HG02885 (cell line): ENCODE measurements at regions not wholly inside any gene's neighbourhood (a gene's known extent, or its start where the extent isn't known, plus 50 kb on each side); places are given as distances from the start of the nearest gene placed in this dataset.

Experiments
- ATAC-seq: cut with Tn5 transposase; IDR thresholded peaks from one replicate; pipeline ENCODE4 v1.9.1; 2021; ENCODE audit warnings: mild to moderate bottlenecking; ENCODE audit not compliant: unreplicated experiment, poor library complexity

DNA sequence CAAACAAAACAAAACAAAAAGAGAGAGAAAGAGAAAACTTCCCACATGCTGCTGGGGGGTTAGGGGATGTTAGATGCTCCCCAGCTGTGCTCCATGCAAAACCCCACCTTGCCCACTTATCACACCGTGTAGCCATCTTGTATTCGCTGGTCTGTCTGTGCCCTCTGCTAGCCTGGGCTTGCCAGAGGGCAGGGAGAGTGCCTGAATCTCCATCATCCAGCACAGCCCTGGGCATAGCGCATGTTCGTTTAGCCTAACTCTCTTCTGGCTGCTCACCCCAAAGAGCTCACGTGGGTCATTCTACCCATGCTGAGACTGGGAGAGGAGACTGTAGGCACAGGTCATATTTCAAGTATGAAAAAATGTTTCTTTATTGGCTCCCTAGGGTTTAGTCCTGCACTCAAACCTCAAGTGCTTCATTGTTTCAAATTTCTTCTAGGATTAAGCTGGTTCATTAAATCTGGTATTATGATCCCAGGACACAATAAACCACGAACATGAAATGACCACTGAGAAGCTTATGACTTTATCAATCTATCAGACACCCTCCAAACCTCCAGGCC is 100.5 kb downstream of the KCNF1 start:
- no peak for ATAC-seq

DNA sequence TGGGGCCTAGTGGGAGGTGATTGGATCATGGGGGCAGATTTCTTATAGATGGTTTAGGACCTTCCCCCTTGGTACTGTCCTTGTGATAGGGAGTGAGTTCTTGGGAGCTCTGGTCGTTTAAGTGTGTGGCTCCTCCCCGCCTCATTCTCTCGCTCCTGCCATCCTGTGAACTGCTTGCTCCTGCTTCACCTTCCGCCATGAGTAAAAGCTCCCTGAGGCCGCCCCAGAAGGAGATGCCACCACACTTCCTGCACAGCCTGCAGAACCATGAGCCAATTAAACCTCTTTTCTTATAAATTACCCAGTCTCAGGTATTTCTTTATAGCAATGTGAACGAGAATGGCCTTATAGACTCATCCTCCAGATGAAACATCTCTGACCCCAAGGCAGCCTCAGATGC is 101.5 kb downstream of the KCNF1 start:
- no peak for ATAC-seq

DNA sequence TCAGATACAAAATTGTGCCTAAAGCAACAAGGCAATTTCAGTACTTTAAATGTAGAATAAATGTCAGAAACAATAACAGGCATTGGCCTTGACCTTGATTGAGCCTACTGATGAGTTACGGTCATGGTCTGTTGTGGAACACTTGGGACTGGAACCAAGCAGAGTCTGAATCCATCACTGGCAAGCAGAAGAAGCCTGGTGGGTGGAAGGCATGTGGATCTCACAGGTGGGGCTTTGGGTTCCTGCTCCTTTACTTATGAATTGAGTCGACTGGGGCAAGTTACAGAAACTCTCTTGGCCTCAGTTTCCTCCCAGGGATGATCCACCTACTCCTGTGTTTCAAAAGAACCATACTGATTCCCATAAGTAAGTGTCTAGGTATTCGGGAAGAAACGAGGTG is 102.3 kb downstream of the KCNF1 start:
- ATAC-seq, result no peak

DNA sequence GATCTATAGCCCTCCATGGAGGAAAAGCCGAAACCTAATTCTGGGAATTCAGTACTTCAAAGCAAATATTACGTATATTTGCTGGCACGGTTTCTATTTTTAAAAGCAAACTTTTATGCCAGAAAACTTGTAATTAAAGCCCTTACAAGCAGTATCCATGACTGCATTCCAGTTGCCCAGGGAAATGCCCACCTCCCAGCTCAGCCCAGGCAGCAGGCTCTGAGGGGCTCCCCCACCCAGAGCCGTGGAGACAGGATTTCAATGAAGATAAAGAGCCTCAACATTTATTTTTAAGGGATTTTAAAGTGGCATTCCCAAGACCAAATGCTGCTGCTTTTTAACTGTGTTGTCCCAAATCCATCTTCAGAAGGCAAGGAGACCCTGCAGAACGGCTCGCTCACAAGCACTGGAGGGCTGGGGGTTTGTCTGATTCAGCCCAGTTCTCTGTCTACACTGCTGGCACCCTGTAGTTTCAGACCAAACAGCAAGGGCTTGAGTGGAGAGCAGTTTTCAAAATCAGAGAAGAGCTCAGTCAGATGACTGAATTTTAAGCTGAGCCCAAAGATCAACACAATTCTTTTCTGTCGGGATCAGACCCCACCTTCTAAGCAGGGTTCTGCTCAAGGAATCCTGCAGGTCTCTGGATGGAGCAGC is 105.1 kb downstream of the KCNF1 start:
- no peak for ATAC-seq

DNA sequence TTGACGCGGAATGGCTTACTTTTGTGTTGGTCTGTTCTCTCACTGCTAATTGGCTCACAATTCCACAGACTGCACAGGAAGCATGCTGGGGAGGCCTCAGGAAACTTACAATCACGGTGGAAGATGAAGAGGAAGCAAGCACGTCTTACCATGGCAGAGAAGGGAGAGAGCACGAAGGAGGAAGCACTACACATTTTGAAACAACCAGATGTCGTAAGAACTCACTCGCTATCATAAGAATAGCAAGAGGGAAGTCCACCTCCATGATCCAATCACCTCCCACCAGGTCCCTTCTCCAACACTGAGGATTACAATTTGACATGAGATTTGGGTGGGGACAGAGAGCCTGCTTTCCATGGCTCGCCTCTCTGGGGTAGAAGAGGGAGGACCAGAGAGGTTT is 106.2 kb downstream of the KCNF1 start:
- no peak for ATAC-seq

DNA sequence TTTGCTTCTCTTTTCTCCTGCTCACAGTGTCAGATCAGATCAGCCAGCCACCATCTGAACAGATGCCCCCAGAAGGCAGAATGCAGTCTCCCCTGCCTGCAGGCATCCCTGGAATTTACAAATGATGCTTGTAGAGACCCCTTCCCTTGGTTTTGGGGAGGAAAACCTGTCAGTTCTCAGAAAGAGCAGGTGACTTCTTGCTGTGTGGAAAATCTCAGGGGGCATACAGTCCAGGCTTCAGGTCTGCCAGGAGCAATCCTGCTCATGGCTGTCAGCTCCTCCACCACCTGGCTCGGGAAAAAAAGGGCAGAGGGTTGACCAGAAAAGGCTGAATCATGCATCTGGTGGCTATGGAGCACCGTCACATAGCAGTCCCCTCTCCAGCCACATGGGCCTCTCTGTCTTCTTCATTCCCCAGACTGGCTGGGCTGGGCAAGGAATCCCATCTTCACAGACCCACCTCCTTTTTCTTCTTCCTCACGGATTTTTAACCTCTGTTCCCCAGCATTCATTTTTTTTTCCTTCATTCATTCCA is 107.0 kb downstream of the KCNF1 start:
- no peak for ATAC-seq

DNA sequence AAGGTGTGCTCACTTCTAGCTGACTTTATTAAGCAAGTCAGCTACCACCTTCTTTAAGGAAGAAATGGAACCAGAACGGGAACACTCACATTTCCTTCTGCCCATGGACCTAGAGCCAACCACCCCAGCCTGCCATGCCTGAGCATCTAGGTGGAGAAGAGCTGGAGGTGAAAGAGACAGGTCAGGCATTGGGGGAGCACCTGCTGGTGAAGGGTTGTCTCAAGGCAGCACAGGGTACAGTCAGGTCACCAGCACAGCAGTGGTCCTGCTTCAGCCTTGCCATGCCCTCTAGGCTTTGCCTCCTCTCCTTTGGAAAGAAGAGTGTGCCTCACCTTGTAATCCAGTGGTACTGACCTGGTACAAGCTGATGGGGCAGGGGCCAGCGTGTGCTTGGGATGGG is 107.9 kb downstream of the KCNF1 start:
- no peak for ATAC-seq

DNA sequence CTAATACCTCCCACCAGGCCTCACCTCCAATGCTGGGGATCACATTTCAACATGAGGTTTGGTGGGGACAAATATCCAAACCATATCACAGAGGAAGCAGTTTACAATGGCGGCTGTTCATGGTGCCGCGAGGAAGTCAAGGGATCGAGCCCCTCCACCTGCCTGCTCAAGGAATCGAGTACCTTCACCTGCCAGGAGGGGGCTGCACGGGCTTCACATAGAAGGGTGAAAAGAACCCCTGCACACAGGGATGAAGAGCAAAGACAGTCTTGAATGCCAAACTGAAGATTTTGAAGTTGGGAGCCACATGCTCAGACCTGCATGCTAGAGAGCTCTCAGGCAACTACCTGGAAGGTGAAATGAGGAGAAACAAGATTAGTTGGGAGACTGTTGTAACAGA is 110.3 kb downstream of the KCNF1 start:
- no peak for ATAC-seq

DNA sequence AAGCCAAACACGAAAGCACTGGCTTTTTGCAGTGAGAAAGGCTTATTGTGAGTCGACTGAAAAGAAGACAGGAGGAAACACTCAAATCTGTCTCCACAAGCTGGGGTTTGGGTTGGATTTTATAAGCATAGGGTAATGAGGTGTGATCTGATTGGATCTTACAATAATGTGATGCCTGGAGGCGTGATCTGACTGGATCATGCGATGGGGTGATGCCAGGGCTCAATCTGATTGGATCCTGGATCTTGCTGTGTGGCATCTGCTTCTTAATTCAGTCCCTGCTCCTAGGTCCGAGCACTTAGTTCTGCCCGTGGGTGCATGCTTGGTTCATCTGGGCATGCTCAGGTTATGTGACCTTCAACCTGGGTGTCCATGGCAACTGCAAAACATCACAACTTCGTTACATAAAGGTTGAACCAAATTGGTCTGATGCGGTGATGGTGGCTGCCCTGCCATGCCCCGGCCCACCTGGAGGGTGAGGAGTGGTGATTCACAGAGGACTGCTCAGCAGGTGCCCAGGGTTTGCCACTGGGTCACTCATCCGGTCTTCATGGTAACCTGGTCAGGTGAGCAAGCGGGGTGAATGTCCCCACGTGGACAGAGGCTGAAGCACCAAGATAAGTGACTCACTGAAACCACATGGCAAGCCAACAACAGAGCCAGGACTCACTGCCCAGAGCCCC is 111.0 kb downstream of the KCNF1 start:
- no peak for ATAC-seq

DNA sequence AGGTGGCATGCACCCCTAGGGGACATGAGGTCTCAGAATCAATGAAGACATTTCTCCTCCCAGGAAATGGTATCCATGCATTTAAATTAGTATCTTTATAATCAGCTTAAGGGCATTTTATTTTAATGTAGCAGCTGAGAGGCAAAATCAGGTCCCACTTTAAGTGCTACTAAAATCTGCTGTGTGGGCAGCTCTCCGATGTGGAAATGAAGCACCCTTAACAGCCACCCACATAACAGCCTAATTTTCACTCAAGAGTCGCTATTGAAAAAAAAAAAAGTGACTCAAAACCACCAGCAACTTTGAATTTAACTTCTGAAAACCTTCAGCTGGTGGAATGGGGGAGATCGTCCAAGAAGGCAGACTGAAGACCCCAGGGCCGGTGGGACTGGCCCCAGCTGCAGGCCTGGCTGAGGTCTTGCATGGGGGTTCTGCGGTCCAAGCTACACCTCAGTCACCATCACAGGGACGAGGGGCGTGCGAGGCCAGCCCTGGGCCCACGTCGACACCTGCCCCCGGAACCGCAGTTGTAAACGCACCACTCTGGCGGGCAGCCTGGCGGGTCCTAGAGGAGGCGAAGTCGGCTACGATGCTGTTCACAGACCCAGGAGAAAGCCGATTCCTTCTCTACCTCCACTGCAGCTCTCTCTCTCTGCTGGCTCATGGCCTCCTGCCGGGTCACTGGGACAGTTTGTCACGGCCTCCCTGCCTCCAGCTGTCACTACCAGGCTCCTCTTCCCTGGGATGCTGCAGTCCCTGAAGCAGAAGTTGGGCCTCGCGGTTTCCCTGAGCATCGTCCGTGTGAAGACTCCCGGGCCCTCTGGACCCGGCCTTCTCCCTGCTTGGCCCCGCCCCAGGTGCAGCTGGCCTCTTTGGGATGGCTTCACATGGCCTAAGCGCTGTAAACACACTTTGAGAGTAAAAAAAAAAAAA is 111.9 kb downstream of the KCNF1 start:
- ATAC-seq, result no peak

DNA sequence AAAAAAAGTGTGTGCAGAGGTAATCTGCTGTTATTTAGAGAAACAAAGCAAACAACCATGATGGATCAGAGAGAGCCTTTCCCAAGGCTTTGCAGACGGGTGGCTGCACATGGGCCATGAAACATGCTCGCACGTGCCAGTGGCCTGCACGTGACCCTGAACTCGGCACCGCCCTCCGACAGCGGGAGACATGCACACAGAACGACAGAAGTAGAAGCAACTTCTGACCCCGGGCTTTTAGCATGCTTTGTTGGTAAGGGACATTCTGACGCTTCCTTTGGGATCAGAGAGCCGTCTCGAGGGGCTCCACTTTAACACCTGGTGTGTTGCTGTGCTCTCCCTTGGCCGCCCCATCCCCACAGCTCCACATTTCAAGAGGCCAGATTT is 112.5 kb downstream of the KCNF1 start:
- no peak for ATAC-seq

DNA sequence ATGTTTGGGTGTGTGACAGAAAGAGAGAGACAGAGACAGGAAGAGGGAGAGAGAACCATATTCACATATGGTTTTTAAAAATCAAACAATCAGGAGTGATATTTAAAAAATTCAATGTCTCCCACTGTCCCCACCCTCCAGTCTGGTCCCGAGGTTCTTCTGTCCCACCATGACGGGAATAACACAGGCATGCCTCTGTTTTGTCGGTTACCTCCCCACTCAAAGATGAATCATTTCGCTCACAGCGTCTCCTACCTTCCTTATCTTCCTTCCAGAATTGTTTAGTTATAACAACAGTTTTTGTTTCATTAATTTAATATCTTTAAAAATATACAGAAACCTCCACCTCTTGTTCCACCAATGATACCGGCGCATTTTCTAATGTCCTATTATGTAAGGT is 113.0 kb downstream of the KCNF1 start:
- no peak for ATAC-seq

DNA sequence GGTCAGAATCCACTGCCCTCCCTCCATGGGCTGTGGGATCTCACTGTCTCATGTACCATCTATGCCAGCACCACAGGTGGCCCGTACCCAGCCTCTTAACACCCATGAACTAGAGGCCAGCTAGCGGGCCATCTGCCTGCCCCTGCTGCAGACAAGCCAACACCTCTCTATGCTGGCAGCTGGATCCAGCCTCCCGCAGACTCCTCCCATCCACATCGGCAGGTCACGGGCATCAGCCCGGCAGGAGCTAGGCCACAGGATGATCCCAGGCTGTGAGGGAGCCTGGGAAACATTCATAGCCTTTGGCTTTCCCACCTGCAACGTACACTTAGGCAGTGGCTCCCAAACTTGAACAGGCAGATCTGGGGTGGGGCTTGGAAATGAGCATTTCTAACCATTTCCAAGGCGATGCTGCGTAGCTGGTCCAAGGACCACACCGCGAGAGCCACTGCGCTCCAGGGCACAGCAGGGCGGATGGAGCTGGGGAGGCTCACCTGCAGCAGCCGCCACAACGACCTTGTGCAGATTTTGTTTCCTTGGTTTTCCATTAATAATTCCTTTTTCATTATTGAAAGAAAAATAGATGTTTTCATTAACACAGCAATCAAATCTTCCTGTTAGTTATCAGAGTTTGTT is 114.7 kb downstream of the KCNF1 start:
- no peak for ATAC-seq

DNA sequence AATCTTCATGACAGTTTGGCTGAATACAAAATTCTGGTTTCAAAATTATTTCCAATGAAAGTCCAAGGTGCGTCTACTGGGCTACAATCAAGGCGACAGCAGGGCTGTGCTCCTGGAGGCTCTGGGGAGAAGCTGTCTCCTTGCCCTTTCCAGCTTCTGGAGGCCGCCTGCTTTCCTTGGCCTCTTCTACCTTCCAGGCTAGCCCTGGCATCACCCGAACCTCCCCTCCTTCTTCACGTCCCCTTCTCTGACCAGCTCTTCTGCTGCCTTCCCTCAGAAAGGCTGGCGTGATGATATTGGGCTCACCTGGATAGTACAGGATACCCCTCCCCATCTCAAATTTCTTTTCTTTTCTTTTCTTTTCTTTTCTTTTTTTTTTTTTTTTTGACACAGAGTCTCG is 115.5 kb downstream of the KCNF1 start:
- no peak for ATAC-seq

DNA sequence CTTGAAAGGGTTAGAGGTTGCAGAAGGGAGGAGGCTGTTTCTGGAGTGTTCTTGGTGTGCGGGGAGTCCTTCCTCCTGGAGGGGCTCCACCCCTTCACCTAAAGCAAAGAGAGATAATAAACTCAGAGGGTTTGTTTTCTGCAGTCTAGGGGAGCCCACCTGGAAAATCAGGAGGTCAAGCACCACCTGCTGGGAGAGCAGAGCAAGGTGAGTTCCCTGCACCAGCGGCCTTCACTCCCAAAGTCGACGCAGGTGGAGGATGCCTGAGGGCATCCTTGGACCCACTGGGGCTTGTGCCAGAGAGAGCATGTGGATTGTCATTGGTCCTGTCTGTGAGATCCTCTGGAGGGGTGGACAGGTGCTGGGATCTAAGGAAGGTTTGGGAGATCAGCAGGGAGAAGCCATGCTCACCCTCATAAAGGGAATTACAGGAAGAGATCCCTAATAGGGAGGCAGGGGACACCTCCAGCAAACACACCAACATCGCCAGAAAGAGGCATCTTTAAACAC is 116.7 kb downstream of the KCNF1 start:
- no peak for ATAC-seq

DNA sequence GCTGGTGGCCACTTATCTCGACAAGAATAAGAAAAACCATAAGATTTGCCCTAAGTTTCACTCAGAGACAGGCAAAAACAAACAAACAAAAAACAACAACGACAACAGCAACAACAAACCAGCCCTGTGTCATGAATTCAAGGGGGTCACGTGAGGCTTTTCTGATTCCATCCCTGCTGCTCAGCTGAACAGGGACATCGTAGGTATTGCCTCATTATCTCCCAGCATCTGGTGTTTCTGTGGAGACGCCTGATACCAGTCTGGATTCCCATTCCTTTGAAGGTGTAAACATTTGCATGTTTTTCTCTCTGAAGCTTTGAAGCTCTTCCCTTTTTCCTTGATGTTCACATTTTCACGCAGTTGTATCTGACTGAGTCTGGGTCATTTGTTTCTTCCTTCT is 117.4 kb downstream of the KCNF1 start:
- ATAC-seq, result no peak

DNA sequence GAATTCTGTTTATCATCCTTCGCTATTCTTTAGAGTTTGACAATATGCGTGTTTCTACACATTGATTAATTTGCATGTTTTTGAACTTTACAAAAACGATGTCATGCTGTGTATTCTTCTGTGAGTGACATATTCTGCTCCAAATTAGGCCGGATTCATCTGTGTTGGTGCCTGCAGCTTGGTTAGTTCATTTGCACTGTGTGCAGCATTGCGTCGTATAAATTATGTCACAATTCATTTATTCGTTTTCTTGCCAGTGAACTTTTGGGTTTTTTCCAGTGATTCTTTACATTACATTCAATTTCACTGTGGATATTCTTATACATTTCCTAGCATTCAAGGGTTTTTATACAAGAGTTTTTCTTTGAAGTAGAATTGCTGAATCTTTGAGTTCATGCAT is 118.3 kb downstream of the KCNF1 start:
- ATAC-seq, result no peak

DNA sequence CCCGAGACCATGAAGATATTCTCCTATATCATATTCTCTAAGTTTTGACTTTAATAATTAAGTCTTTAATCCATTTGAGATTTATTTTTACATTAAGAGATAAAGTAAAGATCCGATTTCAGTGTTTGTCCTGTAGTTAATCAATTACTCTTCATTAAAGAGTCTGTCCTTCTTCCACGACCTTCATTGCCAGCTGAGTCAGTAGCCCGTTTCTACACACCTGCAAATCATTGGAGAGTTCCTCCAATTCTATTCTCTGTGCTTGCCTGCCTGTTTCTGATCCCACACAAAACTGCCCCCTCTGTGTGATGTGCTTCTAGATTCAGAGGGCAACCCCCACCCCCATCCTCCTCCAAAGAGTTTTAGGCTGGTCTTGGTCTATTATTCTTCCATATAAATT is 119.2 kb downstream of the KCNF1 start:
- no peak for ATAC-seq

DNA sequence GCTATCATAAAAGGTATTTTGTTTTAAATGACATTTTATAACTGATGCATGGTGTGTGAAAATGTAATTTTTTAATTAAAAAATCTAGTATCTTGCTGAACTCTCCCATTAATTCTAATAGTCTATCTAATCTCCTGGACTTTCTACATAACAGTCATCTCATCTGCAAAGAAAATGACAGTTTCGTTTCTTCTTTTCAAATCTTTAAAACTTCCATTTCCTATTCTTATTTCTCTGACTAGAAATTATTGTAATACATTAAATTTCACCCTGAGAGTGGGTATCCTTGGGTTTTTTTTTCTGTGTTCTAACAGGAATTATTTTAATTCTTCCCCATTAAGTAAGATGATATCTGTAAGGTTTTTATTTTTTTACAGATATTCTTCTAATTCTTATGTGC is 120.1 kb downstream of the KCNF1 start:
- ATAC-seq, result no peak

DNA sequence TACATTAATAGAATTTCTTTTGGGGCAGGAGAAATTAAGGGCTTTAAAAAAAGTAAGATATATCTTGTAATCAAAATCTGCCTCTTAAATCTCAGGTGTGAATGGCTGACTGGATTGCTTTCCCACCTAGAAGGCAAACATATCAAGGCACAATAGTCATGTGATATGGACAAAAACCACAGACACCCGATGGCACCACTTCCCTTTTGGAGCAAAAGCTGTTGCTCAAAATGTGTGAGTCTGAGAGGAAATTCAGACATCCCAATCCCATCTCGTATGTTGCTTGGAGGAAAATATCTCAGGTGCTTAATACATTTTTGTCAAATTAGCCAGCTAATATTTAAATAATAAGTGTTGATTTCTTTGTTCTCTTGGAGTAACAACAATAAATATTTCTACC is 120.7 kb downstream of the KCNF1 start:
- no peak for ATAC-seq
